GM10248 (cell line): ENCODE measurements at regions not wholly inside any gene's neighbourhood (a gene's known extent, or its start where the extent isn't known, plus 50 kb on each side); places are given as distances from the start of the nearest gene placed in this dataset.

Experiments
- CTCF ChIA-PET: fragments of 300-600 bp; sonication (Branson Sonifier 250); formaldehyde crosslinking; extraction: SDS; loops from one replicate; lab custom pipeline; 2021; ENCODE audit warnings: antibody characterized with exemption; lab: Yijun Ruan, JAX
- POLR2A ChIA-PET: fragments of 350-650 bp; sonication (Branson Sonifier 250); formaldehyde crosslinking; extraction: SDS; loops from one replicate; lab custom pipeline; 2020; ENCODE audit warnings: antibody characterized with exemption; lab: Yijun Ruan, JAX
- DNase-seq: peaks from one replicate; pipeline ENCODE4 v3.0.0; 2012; ENCODE audit errors: extremely low spot score
- TF ChIP-seq, protein P1 (sequence below): IDR thresholded peaks from 2 replicates; pipeline ENCODE4 v1.5.1; 2012; ENCODE audit warnings: mild to moderate bottlenecking, low read depth; ENCODE audit errors: extremely low read depth, missing control alignments, control extremely low read depth

DNA sequence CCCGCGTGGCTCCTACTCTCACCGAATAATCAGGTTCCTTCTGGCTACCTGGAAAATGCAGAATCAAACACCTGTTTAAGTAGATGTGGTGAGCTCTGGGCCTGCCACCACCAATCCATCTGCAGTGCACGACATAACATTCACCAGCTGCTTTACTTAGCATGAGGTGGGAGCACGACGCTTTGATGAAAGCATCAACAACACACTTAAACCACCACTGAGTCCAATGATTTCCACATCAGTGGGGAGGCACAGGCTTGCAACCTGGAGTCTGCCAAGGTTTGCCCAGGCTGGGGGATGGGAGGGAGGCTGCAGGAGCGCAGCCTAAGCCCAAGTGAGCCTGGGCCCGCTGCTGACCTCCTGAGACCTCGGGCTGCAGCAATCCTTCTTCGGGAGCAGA is 415.5 kb downstream of the MEIS1 start:
- CTCF ChIA-PET: interaction anchor here (0.8 to 1.7 kb wide), 3 partner anchors 9 to 792 kb away, joined by 3 to 5 read pairs (median 4); no protein-coding TSS in a partner anchor

DNA sequence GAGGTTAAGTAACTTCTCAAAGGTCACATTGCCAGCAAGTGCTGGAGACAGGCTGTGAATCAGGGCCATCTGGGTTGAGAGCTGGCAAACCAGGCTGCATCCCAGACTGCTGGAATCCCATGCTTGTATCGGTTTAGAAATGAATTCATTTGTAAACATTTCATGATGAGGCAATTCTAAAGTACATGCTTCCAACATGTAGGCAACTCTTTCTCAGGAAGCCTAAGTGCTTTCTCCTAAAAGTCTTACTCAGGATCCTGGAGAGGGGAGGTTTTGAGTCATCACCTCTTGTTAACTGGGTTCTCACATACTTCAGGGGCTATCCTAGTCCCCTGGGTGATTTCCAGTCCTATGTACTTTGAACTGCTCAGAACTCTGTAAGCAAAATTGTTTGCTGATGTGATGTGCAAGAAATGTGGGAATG is 416.5 kb downstream of the MEIS1 start:
- CTCF ChIA-PET: no interaction called here
- POLR2A ChIA-PET: no interaction called here
- TF ChIP-seq, protein P1, sequence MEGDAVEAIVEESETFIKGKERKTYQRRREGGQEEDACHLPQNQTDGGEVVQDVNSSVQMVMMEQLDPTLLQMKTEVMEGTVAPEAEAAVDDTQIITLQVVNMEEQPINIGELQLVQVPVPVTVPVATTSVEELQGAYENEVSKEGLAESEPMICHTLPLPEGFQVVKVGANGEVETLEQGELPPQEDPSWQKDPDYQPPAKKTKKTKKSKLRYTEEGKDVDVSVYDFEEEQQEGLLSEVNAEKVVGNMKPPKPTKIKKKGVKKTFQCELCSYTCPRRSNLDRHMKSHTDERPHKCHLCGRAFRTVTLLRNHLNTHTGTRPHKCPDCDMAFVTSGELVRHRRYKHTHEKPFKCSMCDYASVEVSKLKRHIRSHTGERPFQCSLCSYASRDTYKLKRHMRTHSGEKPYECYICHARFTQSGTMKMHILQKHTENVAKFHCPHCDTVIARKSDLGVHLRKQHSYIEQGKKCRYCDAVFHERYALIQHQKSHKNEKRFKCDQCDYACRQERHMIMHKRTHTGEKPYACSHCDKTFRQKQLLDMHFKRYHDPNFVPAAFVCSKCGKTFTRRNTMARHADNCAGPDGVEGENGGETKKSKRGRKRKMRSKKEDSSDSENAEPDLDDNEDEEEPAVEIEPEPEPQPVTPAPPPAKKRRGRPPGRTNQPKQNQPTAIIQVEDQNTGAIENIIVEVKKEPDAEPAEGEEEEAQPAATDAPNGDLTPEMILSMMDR: no peak
- no peak for DNase-seq

More for the DNA sequence above, 415.5 kb downstream of the MEIS1 start:
- TF ChIP-seq, protein P1: no peak
- DNase-seq: no peak
- POLR2A ChIA-PET: no interaction called here

DNA sequence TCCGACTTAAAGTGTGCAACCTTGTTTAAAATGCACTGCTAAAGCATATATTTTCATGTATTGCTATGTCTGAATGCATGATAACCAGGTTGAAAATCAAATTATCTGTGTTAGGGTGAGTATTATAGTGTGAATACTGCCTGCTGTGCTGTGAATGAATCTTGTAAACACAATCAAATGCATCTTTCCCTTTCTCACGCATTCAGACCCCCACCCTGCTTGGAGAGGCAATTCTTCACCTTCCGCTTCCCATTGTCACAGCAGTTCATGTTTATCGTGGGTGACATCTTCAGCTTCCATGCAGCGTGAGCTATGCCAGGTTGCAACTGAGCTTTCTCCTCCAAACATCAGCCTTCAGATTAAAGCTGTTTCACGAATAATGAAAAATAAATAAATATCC is 418.0 kb downstream of the MEIS1 start:
- CTCF ChIA-PET: interaction anchor here (1.0 kb wide), 1 partner anchor 22 kb away, joined by 3 read pairs; no protein-coding TSS in a partner anchor
- TF ChIP-seq, protein P1: no peak
- DNase-seq: no peak
- POLR2A ChIA-PET: no interaction called here

DNA sequence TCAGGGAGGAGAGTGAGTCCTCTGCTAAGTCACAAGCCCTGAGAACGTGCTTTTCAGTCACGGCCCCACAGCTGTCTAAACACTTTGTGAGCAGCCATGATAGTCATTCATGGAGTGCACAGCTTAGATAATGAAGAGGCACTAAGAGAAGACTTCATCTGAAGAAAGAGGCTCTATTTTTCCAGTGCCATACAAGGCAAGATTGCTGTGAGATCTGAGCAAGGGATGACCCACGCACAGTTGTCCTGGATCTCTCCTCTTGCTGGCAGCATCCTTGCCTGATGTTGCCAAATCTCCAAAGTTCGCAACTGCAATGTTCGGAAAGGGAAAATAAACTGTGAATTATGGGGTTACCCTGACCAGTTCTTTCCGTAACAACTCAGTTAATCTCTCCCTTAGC is 418.7 kb downstream of the MEIS1 start:
- CTCF ChIA-PET: interaction anchor here (1.0 to 1.3 kb wide), 2 partner anchors 10 to 21 kb away, joined by 3 read pairs; no protein-coding TSS in a partner anchor

DNA sequence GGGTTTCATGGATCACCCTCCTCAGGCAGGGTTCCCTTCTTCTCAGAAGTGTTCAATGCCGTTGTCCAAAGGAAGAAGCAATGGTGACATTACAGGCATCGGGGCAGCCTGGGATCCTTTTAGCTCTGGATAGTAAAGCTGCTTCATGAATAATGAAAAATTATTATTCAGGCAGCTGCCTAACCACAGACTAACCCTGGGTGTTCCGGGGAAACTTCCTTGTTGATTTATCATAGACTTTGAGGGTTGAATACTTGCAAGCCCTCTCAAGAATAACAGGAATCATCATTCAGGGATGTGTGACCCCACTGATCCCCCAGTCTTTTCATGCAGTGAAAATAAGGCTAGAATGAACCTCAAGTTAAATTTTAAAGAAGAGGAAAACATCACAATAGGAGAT is 419.4 kb downstream of the MEIS1 start:
- TF ChIP-seq, protein P1: no peak
- ChIA-PET CTCF (interaction anchor here (1.3 kb wide), 1 partner anchor 10 kb away, joined by 3 read pairs; no protein-coding TSS in a partner anchor), POLR2A (no interaction called here)
- no peak for DNase-seq

More for the DNA sequence above, 418.7 kb downstream of the MEIS1 start:
- no peak for DNase-seq
- TF ChIP-seq, protein P1: no peak
- POLR2A ChIA-PET: no interaction called here

DNA sequence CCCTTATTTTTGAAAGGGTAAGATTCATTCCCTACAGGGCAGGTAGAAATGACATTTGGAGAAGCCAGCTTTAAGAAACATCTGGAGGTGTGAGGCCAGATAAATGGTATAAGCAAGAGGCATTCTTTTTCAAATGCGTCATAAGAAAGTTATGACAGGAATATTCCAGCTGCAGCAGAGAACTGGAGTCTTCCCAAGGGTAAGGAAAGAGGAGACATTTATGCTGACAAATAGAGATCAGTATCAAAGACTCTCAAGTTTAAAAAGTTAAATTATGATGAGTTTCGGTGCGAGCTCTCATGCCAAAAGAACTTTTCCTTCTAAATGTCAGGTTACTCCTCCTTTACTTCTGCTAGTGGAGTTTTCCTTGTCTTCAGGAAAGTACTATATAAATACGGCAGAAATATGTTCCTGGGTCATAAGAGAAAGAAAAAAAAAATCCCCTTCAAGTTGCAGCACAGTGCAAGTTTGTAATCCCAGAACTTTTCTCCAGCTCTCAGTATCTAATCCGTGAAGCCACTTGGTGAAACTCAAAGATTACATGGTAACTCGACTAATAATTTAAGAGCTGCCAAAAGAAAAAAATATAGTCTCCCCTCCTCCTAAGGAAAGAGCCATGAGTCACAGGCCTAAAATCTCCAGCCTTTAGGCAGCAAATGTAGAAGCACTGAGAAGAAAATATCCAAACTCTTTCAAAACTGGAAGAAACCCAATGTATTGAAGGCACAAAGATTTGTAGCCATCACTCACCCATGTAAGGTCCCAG is 428.1 kb downstream of the MEIS1 start:
- POLR2A ChIA-PET: no interaction called here
- TF ChIP-seq, protein P1: no peak
- CTCF ChIA-PET: interaction anchor here (1.1 kb wide), 1 partner anchor 53 kb away, joined by 3 read pairs; no protein-coding TSS in a partner anchor
- no peak for DNase-seq
